Ovary (tissue), 3 donors: ENCODE measurements at regions not wholly inside any gene's neighbourhood (a gene's known extent, or its start where the extent isn't known, plus 50 kb on each side); places are given as distances from the start of the nearest gene placed in this dataset.

Source experiments
- CTCF ChIP-seq, 3 donors: fragments of 450-650 bp in 2 of 3; fragments of 200-600 bp in 1 of 3; IDR thresholded peaks; one replicate each; pipeline versions ENCODE4 v1.5.1 to v1.8.0; 2016 to 2022; ENCODE audit warnings: antibody characterized with exemption in 3 of 3, mild to moderate bottlenecking in 1 of 3
- EP300 ChIP-seq: sonication (generic); formaldehyde crosslinking; IDR thresholded peaks from one replicate; pipeline ENCODE4 v1.6.1; 2017; ENCODE audit warnings: antibody characterized with exemption
- POLR2A ChIP-seq: fragments of 450-650 bp; IDR thresholded peaks from one replicate; pipeline ENCODE4 v1.6.1; 2017; ENCODE audit warnings: antibody characterized with exemption, mild to moderate bottlenecking, moderate library complexity
- donor health status: DM: no; HTN: no; CAD: no.

- TF ChIP-seq CTCF (IDR thresholded peaks at IDR 0.05) (no peak), POLR2A (no peak), EP300 (no peak)
Observed at GRCh38 chr16:64679976-64680690, 441.7 kb downstream of the CDH11 start.
